ENCODE measurements at regions not wholly inside any gene's neighbourhood (a gene's known extent, or its start where the extent isn't known, plus 50 kb on each side); places are given as distances from the start of the nearest gene placed in this dataset.
A peak's percentile ranks its signal among the peaks of the same experiment; 100 is the strongest.
"Not testable (repeated sequence)": the region's sequence is repeated elsewhere in the genome, so short reads cannot be mapped to it uniquely, and the experiment has no call there.

DNA sequence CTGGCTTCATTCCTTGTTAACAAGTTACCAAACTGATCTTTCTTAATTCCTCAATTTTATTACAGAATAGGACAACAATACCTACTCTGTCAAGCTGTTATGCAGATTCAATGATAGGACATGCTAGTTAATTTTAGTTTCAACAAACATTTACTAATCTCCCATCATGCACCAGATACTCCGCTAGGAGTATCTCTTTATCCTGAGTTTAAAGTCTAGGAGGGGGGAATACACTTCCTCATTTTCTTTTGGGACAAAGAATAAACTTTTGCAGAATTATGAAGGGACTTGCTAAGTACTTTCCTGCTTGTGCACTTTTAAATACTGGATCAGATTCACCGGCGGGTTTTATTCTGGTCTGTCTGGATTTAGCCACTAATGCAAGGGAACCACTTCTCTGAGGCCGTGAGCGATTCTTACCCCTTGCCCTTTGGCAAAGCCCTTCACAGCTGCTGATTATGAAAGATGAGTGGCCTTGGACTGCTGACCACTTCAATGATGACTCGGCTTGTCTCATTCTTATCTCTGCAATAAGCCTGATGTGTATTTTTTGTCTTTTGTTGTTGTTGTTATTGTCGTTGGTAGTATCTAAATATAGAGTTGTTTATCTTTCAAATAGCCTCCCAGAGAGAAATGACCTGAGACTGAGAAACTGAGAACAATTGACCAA is 73.9 kb downstream of the RMI1 start:
- peak in 1 of 3 experiments; percentile 18 for DNase-seq

DNA sequence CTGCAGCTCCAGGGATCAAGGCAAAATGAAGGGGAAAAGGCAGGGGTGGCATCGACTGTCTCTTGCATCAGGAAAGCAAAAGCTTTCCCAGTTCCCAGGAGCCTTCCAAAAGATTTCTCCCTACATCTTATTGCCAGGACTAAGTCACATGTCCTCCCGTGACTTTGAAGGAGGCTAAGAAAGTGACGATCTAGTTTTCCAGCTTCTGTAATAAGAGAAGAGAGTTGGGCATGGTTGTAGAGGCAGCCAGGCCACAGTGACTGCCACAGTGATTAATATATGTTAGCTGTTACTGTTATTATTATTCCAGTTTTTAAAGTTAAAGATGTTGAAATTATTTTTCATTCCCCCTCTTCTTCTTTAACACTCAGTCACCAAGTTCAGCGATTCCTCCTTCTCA is 77.1 kb downstream of the RMI1 start:
- DNase-seq: no peak

DNA sequence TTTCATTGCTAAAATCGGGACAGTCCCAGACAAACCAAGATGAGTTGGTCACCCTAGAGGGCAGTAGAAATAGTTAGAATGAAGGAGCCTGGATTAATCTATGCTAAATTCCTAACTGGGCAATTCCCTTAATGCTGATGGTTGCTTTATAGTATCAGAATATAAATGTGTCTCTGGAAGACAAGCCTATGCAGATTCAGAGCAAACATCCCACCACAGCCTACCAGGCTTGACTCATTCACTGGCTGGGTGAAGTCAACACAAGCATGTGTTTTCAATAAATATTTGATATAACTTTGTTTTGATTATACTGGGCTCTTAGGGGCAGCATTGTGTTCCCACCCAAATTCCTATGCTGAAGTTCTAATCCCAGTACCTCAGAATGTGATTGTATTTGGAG is 79.3 kb downstream of the RMI1 start:
- DNase-seq: no peak

DNA sequence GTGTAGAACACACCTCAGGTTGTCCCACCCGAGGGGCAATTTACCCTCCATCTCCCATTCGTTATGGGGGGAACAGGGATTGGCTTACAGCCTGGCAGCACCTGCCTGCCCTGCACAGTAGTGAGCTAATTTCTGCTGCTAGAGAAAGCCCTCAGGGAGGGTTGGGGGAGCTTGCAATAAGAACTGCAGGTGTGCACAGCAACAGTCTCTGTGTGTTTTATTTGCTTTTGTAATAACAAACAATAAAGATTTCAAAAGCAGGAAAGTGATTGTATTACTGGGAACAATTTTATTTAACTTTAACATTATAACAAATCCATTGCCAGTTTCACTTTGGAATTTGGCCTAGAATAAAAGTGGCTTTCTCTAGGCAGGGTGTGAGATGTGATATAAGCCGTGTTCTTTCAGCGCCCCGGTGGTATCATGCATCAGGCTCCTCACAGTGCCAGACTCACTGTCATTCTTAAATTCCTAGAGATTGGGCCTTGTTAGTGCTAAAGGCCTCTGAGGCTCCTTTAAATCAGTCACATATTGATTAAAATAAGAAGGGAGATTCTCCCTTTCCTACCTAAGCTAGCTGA is 81.1 kb downstream of the RMI1 start:
- peak in 2 of 3 experiments; percentile 81 to 93 for DNase-seq

DNA sequence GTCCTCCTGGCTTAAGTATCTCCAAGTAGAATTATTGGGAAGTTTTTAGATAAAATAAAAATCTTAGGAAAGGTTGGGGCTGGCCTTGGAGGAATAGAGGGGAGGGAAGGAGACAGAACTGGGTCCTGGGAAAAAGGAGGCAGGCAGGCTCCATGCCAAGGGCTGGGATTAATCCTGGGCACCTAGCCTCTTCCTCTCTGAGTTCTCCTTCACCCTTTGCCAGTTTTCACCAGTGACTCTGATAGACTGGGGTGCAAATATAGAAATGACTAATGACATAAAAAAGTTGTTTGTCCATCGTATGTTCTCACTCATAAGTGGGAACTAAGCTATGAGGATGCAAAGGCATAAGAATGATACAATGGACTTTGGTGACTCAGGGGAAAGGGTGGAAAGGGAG is 81.9 kb downstream of the RMI1 start:
- peak in 2 of 3 experiments; percentile 26 to 30 for DNase-seq

DNA sequence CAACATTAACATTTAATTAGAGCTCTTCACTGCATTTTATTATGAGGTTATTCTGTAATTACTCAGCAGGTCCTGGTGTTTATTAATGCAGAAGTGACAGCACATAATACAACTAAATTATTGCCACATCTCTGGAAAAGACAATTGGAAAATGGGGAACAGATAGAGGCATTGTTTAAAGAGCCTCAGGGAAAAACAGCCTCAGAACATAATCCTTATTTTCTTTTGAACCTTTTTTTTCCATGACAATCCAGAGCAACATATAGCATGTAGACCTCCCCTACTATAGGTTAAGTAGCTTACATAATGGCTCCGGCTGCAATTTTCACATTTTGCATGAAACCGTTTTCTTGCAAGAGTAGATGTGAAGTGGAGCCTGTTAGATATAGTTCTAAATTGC is 87.2 kb downstream of the RMI1 start:
- DNase-seq: peak in 2 of 3 experiments; percentile 57 to 89

DNA sequence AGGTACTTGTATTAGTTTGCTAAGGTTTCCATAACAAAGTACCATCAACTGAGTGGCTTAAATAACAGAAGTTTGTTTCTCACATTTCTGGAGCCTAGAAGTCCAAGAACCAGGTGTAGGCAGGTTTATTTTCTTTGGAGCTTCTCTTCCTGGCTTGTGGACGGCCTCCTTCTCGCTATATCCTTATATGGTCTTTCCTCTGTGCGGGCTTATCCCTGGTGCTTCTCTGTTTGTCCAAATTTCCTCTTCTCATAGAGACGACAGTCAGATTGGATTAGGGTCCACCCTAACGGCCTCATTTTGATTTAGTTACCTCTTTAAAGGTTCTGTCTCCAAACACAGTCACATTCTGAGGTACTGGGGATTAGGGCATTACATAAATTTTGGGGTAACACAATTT is 88.3 kb downstream of the RMI1 start:
- peak in 2 of 3 experiments; percentile 5 to 39 for DNase-seq

DNA sequence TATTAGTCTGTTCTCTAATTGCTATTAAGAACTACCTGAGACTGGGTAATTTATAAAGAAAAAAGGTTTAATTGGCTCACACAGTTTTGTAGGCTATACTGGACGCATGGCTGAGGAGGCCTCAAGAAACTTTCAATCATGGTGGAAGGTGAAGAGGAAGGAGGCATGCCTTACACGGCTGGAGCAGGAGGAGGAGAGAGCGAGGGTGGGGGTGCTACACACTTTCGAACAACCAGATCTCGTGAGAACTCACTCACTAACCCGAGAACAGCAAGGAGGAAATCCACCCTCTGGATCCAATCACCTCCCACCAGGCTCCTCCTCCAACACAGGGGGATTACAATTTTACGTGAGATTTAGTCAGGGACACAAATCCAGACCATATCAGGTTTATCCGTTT is 90.0 kb downstream of the RMI1 start:
- no peak for DNase-seq

DNA sequence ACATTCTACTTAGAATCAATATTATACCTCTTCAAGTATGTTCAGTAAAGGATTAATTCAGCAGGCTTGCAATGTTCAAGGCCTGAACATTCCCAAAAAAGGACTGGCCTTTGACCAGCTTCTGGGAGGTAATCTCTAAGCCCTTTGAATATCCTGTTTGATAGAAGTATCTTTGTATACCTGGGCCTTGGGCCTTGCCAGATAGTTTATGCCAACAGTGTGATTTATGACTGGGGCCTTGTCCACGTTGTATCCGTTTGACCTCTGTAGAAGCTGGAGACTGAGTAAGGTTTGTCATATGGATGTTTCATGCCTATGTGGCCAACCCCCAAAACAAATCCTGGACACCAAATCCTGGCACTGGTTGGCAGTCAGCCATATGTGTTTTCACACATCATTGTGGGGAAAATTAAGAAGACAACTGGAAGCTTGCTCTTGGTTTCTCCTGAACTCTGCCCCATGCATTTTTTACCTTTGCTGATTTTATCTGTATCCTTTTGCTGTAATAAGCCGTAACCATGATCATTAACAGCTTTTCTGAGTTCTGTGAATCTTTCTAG is 92.1 kb downstream of the RMI1 start:
- no peak for DNase-seq

DNA sequence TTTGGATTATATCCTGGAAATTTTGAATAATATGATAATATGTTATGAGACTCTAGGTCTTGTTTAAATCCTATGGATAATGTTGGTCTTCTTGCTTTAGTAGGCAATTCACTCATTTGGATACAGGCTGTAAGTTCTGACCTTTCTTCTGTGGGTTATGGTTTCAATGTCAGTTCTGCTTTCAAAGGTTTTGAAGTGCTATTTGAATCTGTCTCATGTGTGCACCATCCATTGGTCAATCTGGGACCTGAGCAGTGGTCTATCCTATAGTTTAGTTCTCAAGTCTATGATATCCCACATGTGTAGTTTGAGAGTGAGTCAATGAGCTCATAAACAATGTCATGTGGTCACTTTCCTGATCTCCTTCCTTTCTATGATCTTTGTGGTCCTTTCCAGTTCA is 94.4 kb downstream of the RMI1 start:
- no peak for DNase-seq

DNA sequence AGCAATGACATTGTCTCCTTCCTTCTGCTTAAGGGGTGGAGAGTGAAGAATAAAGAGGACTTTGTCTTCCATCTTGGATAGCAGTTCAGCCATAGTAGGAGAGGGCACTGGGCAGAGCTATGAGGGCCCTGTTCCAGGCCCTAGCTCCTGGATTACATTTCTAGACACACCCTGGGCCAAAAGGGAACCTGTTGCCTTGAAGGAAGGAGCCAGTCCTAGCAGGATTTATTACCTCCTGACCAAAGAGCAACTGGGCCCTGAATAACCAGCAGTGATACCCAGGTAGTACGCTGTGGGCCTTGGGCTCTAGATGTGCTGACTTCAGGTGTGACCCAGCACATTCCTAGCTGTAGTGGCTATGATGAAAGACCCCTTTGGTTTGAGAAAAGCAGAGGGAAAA is 95.8 kb downstream of the RMI1 start:
- no peak for DNase-seq

DNA sequence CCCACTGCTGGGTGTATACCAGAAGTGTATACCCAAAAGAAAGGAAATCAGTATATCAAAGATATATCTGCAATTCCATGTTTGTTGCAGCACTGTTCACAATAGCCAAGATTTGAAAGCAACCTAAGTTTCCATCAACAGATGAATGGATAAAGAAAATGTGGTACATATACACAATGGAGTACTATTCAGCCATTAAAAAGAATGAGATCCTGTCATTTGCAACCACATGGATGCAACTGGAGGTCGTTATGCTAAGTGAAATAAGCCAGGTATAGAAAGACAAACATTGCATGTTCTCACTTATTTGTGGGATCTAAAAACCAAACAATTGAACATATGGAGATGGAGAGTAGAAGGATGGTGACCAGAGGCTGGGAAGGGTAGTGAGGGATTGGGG is 97.2 kb downstream of the RMI1 start:
- not testable (repeated sequence) for DNase-seq

DNA sequence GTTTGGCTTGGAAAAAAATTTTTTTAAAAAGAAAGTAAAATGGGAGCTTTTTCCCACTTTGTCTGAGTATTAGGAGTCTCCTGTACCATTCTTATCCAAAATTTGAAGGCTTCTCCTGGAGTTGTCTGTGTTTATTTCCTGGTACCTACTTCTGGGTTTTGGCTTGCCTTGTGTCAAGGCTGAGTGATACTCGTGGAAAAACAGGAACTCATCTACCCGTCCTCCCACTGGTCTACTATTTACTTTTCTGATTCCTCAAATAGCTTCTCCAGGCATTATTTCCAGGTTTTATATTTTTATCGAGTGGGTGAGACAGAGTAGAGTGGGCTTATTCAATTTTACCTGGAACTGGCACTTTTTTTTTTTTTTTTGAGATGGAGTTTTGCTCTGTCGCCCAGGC is 99.4 kb downstream of the RMI1 start:
- no peak for DNase-seq

DNA sequence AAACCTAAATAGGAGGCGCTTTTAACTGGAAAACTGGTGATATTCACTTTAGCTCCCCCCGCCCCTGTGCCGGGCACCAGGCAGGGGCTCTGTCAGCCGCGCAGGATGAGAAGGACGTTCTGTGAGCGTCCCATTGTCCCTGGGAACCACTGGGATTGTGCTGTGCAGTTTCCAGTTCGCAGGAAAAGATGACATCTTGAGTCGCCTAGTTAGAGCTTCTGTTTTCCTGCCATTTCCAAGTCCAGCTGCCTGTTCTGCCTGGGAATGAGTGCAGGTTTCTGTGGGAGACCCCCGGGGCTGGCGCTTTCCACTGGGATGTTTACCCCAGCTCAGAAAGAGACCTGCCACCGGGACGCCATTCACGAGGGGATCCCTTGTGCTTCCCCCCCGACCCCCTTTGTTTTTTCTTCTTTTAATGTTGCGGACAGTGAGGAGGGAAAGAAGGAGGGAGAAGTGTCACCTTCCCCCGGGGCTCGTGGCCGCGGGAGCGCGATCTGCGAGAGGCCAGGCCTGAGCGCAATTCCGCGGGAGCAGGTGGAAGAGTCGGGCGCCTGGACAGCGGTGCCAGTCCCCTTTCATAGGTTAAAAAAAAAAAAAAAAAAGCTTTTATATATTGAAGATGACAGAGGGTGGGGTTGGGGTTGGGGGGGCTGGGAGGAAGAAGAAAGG is 121.5 kb downstream of the RMI1 start:
- DNase-seq: no peak

DNA sequence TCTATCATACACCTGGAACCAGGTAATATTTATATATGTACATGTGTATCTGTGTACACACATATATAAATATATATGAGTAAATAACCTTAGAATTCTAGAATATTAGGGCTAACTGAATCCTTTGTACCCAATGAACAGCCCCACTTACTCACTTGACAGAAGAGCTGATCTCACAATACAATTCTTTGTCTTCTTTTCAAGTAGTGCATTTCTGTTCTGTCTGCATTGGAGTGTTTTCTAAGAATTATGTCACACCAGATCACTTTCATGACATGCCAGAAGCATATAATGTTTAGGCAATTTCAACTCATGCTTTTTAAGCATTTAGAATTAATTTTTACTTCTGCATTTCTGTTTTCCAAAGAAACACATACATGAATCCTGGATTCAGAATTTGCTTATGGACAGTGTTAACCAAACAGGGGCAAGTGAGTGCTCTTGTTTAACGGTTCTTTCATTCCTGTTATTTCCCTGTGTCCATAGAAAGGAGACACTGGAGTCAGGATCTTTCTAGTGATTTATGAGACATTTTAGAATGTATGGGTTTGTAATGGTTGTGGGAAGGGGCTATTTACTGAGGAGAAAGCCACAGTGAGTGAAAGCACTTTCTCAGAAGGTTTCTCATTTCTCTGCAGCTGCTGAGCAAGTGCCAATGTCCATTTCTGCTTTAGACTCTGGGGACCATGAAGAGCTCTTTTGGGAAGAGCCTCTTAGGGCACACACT is 123.2 kb downstream of the RMI1 start:
- peak in 2 of 3 experiments; percentile 43 to 88 for DNase-seq

DNA sequence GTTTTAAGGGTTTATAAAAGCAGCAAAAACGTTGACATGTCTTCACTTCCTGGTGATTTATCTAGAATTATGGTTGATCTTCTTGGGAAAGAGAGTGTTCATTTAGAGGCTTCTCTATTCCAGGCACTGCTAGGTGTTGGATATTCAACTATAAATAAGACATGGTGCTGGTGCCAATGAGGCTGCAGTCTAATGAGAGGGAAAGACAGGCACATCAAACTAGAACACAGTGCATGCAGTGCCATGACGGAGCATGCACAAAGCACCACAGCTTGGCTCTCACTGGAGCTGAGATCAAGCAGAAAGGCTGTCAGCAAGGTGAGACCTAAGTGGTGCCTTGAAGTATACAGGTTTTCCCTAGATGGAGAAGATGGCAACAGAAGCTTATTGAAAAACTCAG is 126.5 kb downstream of the RMI1 start:
- no peak for DNase-seq

DNA sequence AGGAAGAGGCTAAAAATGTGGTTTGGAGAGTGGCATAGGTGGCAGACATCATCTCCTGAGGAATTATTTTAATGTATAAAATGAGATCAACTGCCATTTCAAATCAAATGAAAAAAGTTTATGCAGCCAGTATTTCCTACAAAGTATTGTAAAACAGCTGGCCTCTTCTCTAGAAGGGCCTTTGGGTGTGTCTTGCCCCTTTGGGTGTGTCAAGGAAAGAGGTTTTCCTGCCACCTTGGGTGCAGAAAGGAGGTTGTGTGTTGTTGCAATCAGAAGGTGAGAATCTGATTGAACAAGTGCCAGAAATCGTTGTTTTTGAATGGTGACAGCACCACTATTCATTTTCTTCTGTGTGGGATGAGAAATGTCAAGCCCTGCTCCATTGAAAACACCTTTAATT is 127.4 kb downstream of the RMI1 start:
- no peak for DNase-seq

DNA sequence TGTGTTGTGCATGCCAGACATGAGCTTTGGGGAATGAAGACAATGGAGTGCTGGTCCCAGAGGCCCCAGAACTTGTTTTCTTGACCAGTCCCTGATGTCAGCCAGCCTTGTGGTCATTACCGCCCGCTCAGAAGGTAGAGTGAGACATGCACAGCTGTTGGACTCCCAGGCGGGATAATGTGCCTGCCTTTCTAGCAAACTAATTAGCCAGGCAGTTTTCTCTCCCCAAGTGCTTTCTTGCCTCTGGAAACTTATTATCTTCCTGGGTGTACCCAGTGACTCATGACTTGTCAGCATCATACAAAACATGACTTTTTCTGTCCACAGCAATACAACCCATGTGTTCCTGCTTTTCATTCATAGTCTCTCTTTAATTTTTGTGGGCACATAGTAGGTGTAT is 131.1 kb downstream of the RMI1 start:
- DNase-seq: peak in 2 of 3 experiments; percentile 15 to 52

DNA sequence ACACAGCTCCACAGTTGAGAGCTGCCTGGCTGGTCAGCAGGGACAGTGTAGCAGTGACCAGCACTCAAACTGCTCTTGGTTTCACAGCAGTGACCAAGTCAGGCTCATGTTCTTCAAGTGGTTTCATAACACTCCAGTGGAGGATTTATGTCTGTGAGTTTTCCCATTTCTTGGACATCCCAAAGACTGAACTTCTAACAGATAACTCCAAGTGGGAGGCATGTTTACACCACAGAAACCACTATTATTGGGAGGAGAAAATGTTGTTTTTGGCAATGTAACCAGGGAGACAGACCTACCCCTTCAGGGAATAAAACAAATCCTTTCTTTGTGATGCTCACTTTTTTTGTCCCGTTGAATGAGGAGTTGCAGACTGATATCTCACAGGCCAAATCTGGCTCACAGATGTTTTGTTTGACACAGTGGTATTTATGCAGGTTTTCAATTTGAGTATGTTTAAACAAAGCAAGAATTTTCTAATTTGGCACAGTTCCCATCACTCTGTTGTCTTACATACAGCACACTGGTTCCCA is 141.5 kb downstream of the RMI1 start:
- peak in 2 of 3 experiments; percentile 30 to 79 for DNase-seq

DNA sequence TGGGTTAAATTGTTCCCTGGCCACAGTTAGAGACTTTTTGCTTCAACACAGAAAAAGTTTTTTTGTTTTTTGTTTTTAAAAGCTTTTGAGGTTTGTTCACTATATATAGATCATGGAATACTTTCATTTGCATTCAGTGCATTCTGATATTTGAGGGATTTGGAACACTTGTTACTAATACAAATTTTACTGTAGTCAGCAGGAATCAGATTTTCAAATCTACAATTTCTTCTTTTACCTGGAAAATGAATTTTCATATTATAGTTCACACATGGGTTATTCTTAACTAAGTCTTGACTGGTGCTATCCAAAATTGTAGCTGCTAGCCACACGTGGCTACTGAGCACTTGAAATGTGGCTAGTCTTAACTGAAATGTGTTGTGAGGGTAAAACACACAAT is 142.0 kb downstream of the RMI1 start:
- DNase-seq: peak in 1 of 3 experiments; percentile 69

DNA sequence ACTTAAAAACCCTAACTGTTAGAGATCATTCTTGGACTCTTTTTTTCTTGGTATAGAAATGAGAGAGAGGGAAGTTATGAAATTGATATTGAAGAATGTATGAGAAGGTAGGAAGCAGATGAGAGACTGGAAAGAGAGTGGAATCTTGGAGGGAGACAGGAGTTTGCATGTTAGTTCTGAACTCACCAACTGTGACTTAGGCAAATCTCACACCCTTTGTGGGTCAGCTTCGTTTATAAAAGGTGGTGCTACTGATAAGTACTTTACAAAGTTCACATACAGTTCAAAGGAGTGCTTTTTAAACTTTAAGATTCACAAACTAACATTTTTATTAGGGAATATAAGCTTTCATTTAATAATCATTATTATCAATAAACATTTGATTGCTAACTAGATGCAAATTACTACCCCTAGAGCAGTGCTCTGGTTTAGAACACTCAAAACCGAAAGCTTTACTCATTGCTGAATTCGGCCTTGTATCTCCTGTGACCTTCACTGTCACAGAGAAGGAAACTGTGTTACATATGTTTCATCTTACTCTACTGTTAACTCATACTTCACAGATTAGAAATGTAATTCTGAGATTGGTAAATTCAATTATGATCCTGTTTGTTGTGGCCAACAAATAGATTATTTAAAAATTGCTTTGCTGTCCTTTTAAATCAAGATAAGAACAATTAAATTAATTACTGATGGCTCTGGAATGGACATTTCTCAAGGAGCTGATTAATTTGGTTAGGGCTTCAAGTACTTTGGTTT is 143.2 kb downstream of the RMI1 start:
- DNase-seq: peak in 1 of 3 experiments; percentile 56

DNA sequence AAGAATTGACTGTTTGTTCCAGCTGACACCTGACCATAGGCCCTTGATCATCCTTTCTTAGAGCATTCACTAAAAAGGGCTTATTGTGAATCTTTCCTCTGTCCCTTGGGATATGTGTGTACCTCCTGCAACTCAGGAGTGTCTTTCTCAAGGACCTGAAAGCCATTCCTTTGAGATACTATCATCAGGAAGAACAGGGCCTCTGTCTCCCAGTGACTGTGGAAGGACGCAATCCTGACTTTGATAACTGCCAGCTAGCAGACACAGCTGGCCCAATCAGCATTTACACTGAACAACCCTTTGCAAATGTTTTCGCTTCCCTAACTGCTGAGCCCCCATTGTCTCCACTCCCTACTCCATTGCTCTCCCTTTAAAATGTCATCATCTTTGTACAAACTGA is 144.4 kb downstream of the RMI1 start:
- DNase-seq: no peak

Data from NCI-H1417 (cell line).